ENCODE measurements at regions not wholly inside any gene's neighbourhood (a gene's known extent, or its start where the extent isn't known, plus 50 kb on each side); places are given as distances from the start of the nearest gene placed in this dataset.

GRCh38 chr9:106728860-106729259 is 134.1 kb upstream of the ZNF462 start:
- ChIA-PET POLR2A (no interaction called here), CTCF (no interaction called here)
- H3K4me3 ChIP-seq (replicated peaks in 1 of 3; ENCODE audit: insufficient read depth in 1 of 3, low read depth in 1 of 3, low read length in 3 of 3) = no peak overlapping the region
- no peaks in the 10 kb centered on the region for H3K79me2 ChIP-seq (ENCODE audit: control insufficient read depth, insufficient read depth, low read length)
- BruUV-seq (replicated peaks) = no TSS peak
- no peak for TF ChIP-seq POLR2AphosphoS5 (IDR thresholded peaks at IDR 0.05; ENCODE audit: insufficient read depth, low read depth, low read length)
- TF ChIP-seq FOS (IDR thresholded peaks at IDR 0.05; ENCODE audit: borderline replicate concordance, insufficient read depth, low read length) = no peak
- TF ChIP-seq EZH2 (IDR thresholded peaks at IDR 0.05; ENCODE audit: borderline replicate concordance, low read depth, low read length, severe bottlenecking) = no peak
- TF ChIP-seq CTCF (IDR thresholded peaks at IDR 0.05; ENCODE audit: extremely low read depth in 1 of 2, insufficient read depth in 1 of 2, low read depth in 1 of 2, low read length in 2 of 2) = no peak
- TF ChIP-seq MYC (IDR thresholded peaks at IDR 0.05; ENCODE audit: low read depth, low read length) = no peak
- TF ChIP-seq GATA2 (IDR thresholded peaks at IDR 0.05; ENCODE audit: insufficient read depth, insufficient read length, low read depth, low read length) = no peak
- TF ChIP-seq JUN (IDR thresholded peaks at IDR 0.05; ENCODE audit: borderline replicate concordance, insufficient read depth, insufficient read length, low read depth) = no peak
- no peak for TF ChIP-seq MAX (IDR thresholded peaks at IDR 0.05; ENCODE audit: insufficient read depth, insufficient read length)
- no peak for TF ChIP-seq POLR2A (IDR thresholded peaks at IDR 0.05; ENCODE audit: low read depth, low read length)
- no peaks in the 10 kb centered on the region for H3K4me1 ChIP-seq (ENCODE audit: control insufficient read depth, extremely low read depth, insufficient read depth, low read length)
- dilution Hi-C loops (cut with MboI; ENCODE audit: extremely low pct_ligation_motif_present, low sequenced_read_pairs) = no loop called here
- no peaks in the 10 kb centered on the region for H3K9me1 ChIP-seq (replicated peaks; ENCODE audit: control insufficient read depth, extremely low read depth, insufficient read depth, low read length)
- no peak overlapping the region for H2AFZ ChIP-seq (ENCODE audit: low read depth, low read length)
- DNase-seq (ENCODE audit: low read depth, low spot score) (no peak), FAIRE-seq (no peak)
- no peak overlapping the region for H3K9ac ChIP-seq (replicated peaks; ENCODE audit: extremely low read depth, insufficient read depth, low read length)
- H3K36me3 ChIP-seq (ENCODE audit: control insufficient read depth in 2 of 2, extremely low read depth in 1 of 2, insufficient read depth in 2 of 2, low read length in 2 of 2) = no peaks in the 10 kb centered on the region
- H3K27ac ChIP-seq (ENCODE audit: insufficient read depth, low read depth, low read length) = no peak overlapping the region
- H3K9me3 ChIP-seq (replicated peaks; ENCODE audit: control insufficient read depth, insufficient read depth, low read length) = no peaks in the 10 kb centered on the region
- H3K27me3 ChIP-seq (ENCODE audit: control insufficient read depth in 2 of 2, insufficient read depth in 2 of 2, low read length in 2 of 2) = no peaks in the 10 kb centered on the region
- no peaks in the 10 kb centered on the region for H4K20me1 ChIP-seq (replicated peaks; ENCODE audit: control insufficient read depth, extremely low read depth, insufficient read depth, low read length)
- intact Hi-C loops (cut with micrococcal nuclease) = no loop called here
- H3K4me2 ChIP-seq (ENCODE audit: insufficient read depth, low read length) = no peak overlapping the region
